GM12878 (cell line): ENCODE measurements at regions not wholly inside any gene's neighbourhood (a gene's known extent, or its start where the extent isn't known, plus 50 kb on each side); places are given as distances from the start of the nearest gene placed in this dataset.

Experiments
- CBX5 ChIP-seq: sonication (generic); IDR thresholded peaks from 2 replicates; pipeline ENCODE4 v1.6.1; 2016; ENCODE audit warnings: low read depth, moderate library complexity, mild to moderate bottlenecking, inconsistent platforms
- MEF2A ChIP-seq: IDR thresholded peaks from 2 replicates; pipeline ENCODE4 v1.6.1; 2011; ENCODE audit warnings: low read depth, mild to moderate bottlenecking, low read length, moderate library complexity; ENCODE audit not compliant: insufficient read depth
- REST ChIP-seq: IDR thresholded peaks from 2 replicates; pipeline ENCODE4 v1.6.1; 2012; ENCODE audit warnings: mild to moderate bottlenecking, low read depth, low read length

DNA sequence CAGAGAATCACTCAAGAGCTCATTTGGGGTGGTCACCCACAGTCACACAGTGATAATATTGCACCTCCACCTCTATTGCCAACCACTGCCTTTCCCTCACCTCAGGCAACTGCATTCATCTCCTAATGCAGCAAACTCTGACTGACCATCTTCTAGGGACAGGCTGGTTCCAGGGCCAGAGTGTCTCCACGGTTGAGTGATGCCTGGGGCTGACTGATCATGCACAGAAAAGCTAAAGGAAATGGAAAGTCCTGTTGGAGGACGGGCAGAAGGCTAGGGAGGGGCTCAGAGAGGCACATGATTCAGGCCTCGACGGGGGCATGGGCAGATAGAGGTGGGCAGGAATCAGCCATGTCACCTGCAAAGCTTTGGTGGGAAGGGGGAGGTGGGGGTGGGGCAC is 127.1 kb upstream of the TNS3 start:
- TF ChIP-seq CBX5: no peak
- no peak for TF ChIP-seq REST
- TF ChIP-seq MEF2A: no peak
